PC-3 (cell line): ENCODE measurements at regions not wholly inside any gene's neighbourhood (a gene's known extent, or its start where the extent isn't known, plus 50 kb on each side); places are given as distances from the start of the nearest gene placed in this dataset.
"Not testable (repeated sequence)": the region's sequence is repeated elsewhere in the genome, so short reads cannot be mapped to it uniquely, and the experiment has no call there.

Experiments used
- ATAC-seq: fragments of 200-7000 bp; cut with Tn5 transposase; 2 replicates; pipeline ENCODE4 v1.9.1; 2020; ENCODE audit warnings: mild to moderate bottlenecking, moderate library complexity
- BruUV-seq: library from RNA; stranded (reverse); fragments of 400-500 nt; replicated peaks from 2 replicates; lab custom pipeline; 2021; lab: Mats Ljungman, UMichigan
- CTCF ChIA-PET: fragments of 300-600 bp; sonication (Branson Sonifier 250); formaldehyde crosslinking; loops from one replicate; lab custom pipeline; 2022; ENCODE audit warnings: antibody characterized with exemption; lab: Charles Lee
- POLR2A ChIA-PET: fragments of 300-600 bp; sonication (Branson Sonifier 250); formaldehyde crosslinking; loops from one replicate; lab custom pipeline; 2022; ENCODE audit warnings: antibody characterized with exemption; ENCODE audit not compliant: unreplicated experiment; lab: Charles Lee
- DNase-seq: peaks from one replicate; pipeline ENCODE4 v3.0.0-alpha.2; 2015
- H2AFZ ChIP-seq: fragments of 300-600 bp; sonication (generic); 2 replicates; pipeline ENCODE4 v1.6.0; 2016; ENCODE audit warnings: antibody characterized with exemption, low read length
- H3F3A ChIP-seq: fragments of 300-600 bp; sonication (generic); one replicate; pipeline ENCODE4 v1.6.0; 2017; ENCODE audit warnings: antibody characterized with exemption, low read length, control low read depth, mild to moderate bottlenecking; ENCODE audit not compliant: unreplicated experiment
- H3K27ac ChIP-seq: fragments of 300-600 bp; sonication (generic); 2 replicates; pipeline ENCODE4 v1.5.1; 2016; ENCODE audit warnings: mild to moderate bottlenecking, low read length
- H3K27me3 ChIP-seq: fragments of 300-600 bp; sonication (generic); 2 replicates; pipeline ENCODE4 v1.6.1; 2016; ENCODE audit warnings: low read length, mixed read lengths
- H3K36me3 ChIP-seq: fragments of 300-600 bp; sonication (generic); 2 replicates; pipeline ENCODE4 v1.6.1; 2016; ENCODE audit warnings: low read depth, mixed run types, low read length, mixed read lengths
- H3K4me1 ChIP-seq: fragments of 300-600 bp; sonication (generic); 2 replicates; pipeline ENCODE4 v1.5.1; 2016; ENCODE audit warnings: low read length; ENCODE audit not compliant: insufficient read depth
- H3K4me2 ChIP-seq: fragments of 300-600 bp; sonication (generic); 2 replicates; pipeline ENCODE4 v1.6.0; 2016; ENCODE audit warnings: low read length
- H3K4me3 ChIP-seq: fragments of 300-600 bp; sonication (generic); 2 replicates; pipeline ENCODE4 v1.5.1; 2016; ENCODE audit warnings: mild to moderate bottlenecking, low read length, mixed read lengths
- H3K79me2 ChIP-seq: fragments of 300-600 bp; sonication (generic); 2 replicates; pipeline ENCODE4 v1.6.1; 2017; ENCODE audit warnings: low read length, mixed read lengths
- H3K9ac ChIP-seq: fragments of 300-600 bp; sonication (generic); 2 replicates; pipeline ENCODE4 v1.6.0; 2016; ENCODE audit warnings: mild to moderate bottlenecking, low read length
- H3K9me2 ChIP-seq: fragments of 300-600 bp; sonication (generic); replicated peaks from 2 replicates; pipeline ENCODE4 v1.6.1; 2016; ENCODE audit warnings: mixed run types, low read length, mixed read lengths
- H3K9me3 ChIP-seq: fragments of 300-600 bp; sonication (generic); 2 replicates; pipeline ENCODE4 v1.6.1; 2016; ENCODE audit warnings: low read length, mixed read lengths
- H4K20me1 ChIP-seq: fragments of 300-600 bp; sonication (generic); 2 replicates; pipeline ENCODE4 v1.6.1; 2016; ENCODE audit warnings: low read length, mixed read lengths
- EZH2 ChIP-seq: fragments of 300-600 bp; sonication (generic); IDR thresholded peaks from one replicate; pipeline ENCODE4 v1.6.1; 2017; ENCODE audit warnings: antibody characterized with exemption, mild to moderate bottlenecking, low read length; ENCODE audit not compliant: unreplicated experiment
- EZH2phosphoT487 ChIP-seq: fragments of 300-600 bp; sonication (generic); IDR thresholded peaks from 2 replicates; pipeline ENCODE4 v1.6.1; 2018; ENCODE audit warnings: mild to moderate bottlenecking, antibody characterized with exemption, low read length, borderline replicate concordance
- intact Hi-C: fragments of 100-400 bp; cut with micrococcal nuclease; formaldehyde crosslinking; loops from 2 replicates; pipeline ENCODE4 v1.9.0; 2023
- TF ChIP-seq, protein P1 (sequence below): fragments of 300-600 bp; sonication (generic); conservative IDR thresholded peaks from 2 replicates; pipeline ENCODE4 v1.5.1; 2017; ENCODE audit warnings: antibody characterized with exemption, low read depth, mild to moderate bottlenecking, low read length

DNA sequence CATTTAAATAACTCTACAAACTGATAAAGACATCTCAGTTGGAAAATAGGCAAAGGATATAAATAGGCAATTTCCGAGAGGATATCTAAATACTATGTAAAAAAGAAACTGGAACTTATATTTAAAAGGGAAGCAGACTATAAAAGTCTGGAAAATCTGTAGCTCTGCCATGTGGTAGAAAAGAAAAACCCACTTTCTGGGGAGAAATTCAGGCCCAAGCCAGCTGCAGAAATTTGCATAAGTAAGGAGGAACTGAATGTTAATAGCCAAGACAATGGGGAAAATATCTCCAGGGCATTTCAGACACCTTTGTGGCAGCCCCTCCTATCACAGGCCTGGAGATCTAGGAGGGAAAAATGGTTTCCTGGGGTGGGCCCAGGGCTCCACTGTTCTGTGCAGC, 97.8 kb upstream of the ZBED5 start:
- intact Hi-C loops = no loop called here

DNA sequence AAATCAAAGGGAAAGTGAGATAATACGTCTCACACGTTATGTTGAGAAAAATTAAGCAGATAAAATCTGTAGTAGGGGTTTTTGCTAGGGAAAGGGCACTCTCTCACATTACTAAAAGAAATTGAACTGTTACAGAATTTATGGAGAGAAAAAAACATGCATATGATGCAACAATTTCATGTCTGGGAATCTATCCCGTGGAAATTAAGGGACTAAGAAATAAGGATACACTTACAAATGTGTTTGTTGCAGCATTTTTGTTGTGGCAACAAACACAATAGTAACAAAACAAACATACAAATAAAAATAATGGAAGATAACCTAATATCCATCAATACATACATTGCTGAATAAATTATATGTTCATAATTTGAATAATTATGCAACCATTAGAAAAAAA, 96.3 kb upstream of the ZBED5 start:
- H3K9me2 ChIP-seq = no peaks in the 10 kb centered on the region
- DNase-seq = no peak
- H3K36me3 ChIP-seq = no peaks in the 10 kb centered on the region
- H4K20me1 ChIP-seq = no peaks in the 10 kb centered on the region
- intact Hi-C loops = no loop called here
- no peak for ATAC-seq
- H3K27me3 ChIP-seq = no peaks in the 10 kb centered on the region
- H3K9me3 ChIP-seq = no peaks in the 10 kb centered on the region
- no peak overlapping the region for H3K9ac ChIP-seq
- H3K4me3 ChIP-seq = no peak overlapping the region
- no peaks in the 10 kb centered on the region for H3K79me2 ChIP-seq
- no peak overlapping the region for H3K4me2 ChIP-seq
- TF ChIP-seq, protein P1, sequence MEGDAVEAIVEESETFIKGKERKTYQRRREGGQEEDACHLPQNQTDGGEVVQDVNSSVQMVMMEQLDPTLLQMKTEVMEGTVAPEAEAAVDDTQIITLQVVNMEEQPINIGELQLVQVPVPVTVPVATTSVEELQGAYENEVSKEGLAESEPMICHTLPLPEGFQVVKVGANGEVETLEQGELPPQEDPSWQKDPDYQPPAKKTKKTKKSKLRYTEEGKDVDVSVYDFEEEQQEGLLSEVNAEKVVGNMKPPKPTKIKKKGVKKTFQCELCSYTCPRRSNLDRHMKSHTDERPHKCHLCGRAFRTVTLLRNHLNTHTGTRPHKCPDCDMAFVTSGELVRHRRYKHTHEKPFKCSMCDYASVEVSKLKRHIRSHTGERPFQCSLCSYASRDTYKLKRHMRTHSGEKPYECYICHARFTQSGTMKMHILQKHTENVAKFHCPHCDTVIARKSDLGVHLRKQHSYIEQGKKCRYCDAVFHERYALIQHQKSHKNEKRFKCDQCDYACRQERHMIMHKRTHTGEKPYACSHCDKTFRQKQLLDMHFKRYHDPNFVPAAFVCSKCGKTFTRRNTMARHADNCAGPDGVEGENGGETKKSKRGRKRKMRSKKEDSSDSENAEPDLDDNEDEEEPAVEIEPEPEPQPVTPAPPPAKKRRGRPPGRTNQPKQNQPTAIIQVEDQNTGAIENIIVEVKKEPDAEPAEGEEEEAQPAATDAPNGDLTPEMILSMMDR = no peak
- TF ChIP-seq EZH2 = no peak
- TF ChIP-seq EZH2phosphoT487 = no peak
- POLR2A ChIA-PET = no interaction called here
- no TSS peak for BruUV-seq
- H3K27ac ChIP-seq = no peak overlapping the region
- CTCF ChIA-PET = no interaction called here
- H2AFZ ChIP-seq = no peak overlapping the region
- H3F3A ChIP-seq = no peaks in the 10 kb centered on the region
- H3K4me1 ChIP-seq = no peaks in the 10 kb centered on the region

More for the DNA sequence above, 97.8 kb upstream of the ZBED5 start:
- ChIA-PET CTCF (no interaction called here), POLR2A (no interaction called here)
- Histone ChIP-seq H3F3A (no peaks in the 10 kb centered on the region), H3K9me2 (no peaks in the 10 kb centered on the region), H3K9me3 (no peaks in the 10 kb centered on the region), H3K4me2 (no peak overlapping the region), H3K79me2 (no peaks in the 10 kb centered on the region), H3K27ac (no peak overlapping the region), H3K36me3 (no peaks in the 10 kb centered on the region), H3K4me3 (no peak overlapping the region), H2AFZ (no peak overlapping the region), H3K27me3 (no peaks in the 10 kb centered on the region), H3K9ac (no peak overlapping the region), H4K20me1 (no peaks in the 10 kb centered on the region), H3K4me1 (no peaks in the 10 kb centered on the region)
- TF ChIP-seq EZH2 (no peak), EZH2phosphoT487 (no peak)
- TF ChIP-seq, protein P1 = no peak
- ATAC-seq (no peak), DNase-seq (no peak)
- BruUV-seq = no TSS peak

DNA sequence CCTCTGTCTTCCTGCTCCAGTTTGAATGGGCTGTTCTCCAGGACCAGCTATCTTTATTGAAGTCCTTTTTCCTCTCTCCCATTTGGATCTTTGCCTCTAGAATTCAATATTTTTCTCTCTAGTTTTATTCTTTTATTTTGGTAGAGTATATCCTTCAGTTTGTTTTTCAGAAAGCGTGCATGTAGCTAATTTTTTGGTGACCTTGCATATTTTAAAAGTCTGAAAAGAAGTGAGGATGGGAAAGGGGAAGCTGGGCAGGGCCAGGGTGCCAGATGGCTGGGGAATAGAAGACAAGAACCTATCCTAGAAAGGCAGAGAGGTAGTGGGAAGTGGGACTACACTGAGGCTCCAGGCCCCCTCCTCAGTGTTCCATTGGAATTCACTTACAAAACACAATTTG, 95.0 kb upstream of the ZBED5 start:
- no peak for ATAC-seq
- CTCF ChIA-PET = no interaction called here
- POLR2A ChIA-PET = no interaction called here

DNA sequence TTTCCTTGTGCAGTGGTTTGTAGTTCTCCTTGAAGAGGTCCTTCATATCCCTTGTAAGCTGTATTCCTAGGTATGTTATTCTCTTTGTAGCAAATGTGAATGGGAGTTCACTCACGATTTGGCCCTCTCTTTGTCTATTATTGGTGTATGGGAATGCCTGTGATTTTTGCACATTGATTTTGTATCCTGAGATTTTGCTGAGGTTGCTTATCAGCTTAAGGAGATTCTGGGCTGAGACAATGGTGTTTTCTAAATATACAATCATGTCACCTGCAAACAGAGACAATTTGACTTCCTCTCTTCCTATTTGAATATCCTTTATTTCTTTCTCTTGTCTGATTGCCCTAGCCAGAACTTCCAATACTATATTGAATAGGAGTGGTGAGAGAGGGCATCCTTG, 90.1 kb upstream of the ZBED5 start:
- H3K4me1 ChIP-seq, H3K4me3 ChIP-seq, H3K79me2 ChIP-seq, H2AFZ ChIP-seq, ATAC-seq, H3K9me3 ChIP-seq, intact Hi-C loops, H3K27me3 ChIP-seq, BruUV-seq, H4K20me1 ChIP-seq, H3K9me2 ChIP-seq, H3F3A ChIP-seq, CTCF ChIA-PET, H3K36me3 ChIP-seq, H3K27ac ChIP-seq, POLR2A ChIA-PET, H3K4me2 ChIP-seq, DNase-seq, H3K9ac ChIP-seq: not testable (repeated sequence)

More for the DNA sequence above, 95.0 kb upstream of the ZBED5 start:
- Histone ChIP-seq H3K9ac (no peak overlapping the region), H3K27ac (no peak overlapping the region), H3F3A (no peaks in the 10 kb centered on the region), H3K9me3 (no peaks in the 10 kb centered on the region), H3K4me1 (no peaks in the 10 kb centered on the region), H3K36me3 (no peaks in the 10 kb centered on the region), H3K79me2 (no peaks in the 10 kb centered on the region), H2AFZ (no peak overlapping the region), H4K20me1 (no peaks in the 10 kb centered on the region), H3K9me2 (no peaks in the 10 kb centered on the region), H3K4me3 (no peak overlapping the region), H3K27me3 (no peaks in the 10 kb centered on the region), H3K4me2 (no peak overlapping the region)
- TF ChIP-seq EZH2phosphoT487 (no peak), EZH2 (no peak)
- TF ChIP-seq, protein P1 = no peak
- intact Hi-C loops = no loop called here
- DNase-seq = no peak
- no TSS peak for BruUV-seq
